ENCODE measurements at regions not wholly inside any gene's neighbourhood (a gene's known extent, or its start where the extent isn't known, plus 50 kb on each side); places are given as distances from the start of the nearest gene placed in this dataset.

DNA sequence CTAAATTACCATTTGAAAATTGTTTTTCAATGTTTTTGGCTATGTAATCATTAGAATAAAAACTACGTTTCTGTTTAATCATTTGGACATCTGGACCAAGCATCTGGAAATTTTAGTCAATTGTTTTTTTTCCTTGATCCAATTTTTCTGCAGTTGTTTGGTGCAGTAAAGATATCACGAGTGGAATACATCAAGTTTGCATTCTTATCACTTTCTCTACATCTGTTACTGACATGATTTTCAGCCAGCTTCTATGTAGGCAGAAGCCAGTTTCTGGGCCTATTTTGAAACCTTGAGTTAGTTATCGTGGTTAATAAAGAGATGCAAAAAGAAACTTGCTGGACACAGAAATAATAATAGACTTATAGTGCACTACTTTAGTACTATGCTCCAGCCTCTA is 277.9 kb upstream of the ADAMTS5 start:
- Histone ChIP-seq H3K27me3 (no peaks in the 10 kb centered on the region), H3K4me1 (no peaks in the 10 kb centered on the region), H3K9me3 (peaks cover 0 to 4% of the 10 kb centered on the region in 2 donors), H3K27ac (no peak overlapping the region), H3K36me3 (no peaks in the 10 kb centered on the region), H3K4me3 (no peak overlapping the region)
- DNase-seq (no peak), ATAC-seq (no peak)
- TF ChIP-seq, protein P1, sequence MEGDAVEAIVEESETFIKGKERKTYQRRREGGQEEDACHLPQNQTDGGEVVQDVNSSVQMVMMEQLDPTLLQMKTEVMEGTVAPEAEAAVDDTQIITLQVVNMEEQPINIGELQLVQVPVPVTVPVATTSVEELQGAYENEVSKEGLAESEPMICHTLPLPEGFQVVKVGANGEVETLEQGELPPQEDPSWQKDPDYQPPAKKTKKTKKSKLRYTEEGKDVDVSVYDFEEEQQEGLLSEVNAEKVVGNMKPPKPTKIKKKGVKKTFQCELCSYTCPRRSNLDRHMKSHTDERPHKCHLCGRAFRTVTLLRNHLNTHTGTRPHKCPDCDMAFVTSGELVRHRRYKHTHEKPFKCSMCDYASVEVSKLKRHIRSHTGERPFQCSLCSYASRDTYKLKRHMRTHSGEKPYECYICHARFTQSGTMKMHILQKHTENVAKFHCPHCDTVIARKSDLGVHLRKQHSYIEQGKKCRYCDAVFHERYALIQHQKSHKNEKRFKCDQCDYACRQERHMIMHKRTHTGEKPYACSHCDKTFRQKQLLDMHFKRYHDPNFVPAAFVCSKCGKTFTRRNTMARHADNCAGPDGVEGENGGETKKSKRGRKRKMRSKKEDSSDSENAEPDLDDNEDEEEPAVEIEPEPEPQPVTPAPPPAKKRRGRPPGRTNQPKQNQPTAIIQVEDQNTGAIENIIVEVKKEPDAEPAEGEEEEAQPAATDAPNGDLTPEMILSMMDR (IDR thresholded peaks at IDR 0.05): no peak
- intact Hi-C loops (cut with DNase I): no loop called here

DNA sequence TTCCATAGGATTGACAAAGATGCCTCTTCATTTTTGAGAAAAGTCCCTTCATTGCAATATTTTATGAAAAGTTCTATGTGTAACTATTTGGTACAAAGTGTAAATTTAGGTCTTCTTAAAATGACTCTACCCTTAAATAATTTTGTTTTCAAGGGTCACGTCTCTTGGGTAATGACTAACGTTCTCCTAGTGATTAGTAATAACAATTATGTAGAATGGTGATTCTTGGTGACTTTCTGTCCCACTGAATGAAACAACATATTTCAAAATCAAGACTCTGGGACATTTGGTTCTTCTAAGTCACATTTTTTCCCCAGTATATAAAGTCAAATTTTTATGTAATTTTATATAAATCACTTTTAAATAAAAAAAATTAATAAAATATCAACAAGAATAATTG is 277.5 kb upstream of the ADAMTS5 start:
- intact Hi-C loops (cut with DNase I): no loop called here
- H3K36me3 ChIP-seq: no peaks in the 10 kb centered on the region
- ATAC-seq (no peak), DNase-seq (no peak)
- no peaks in the 10 kb centered on the region for H3K4me1 ChIP-seq
- no peak overlapping the region for H3K4me3 ChIP-seq
- TF ChIP-seq, protein P1 (IDR thresholded peaks at IDR 0.05): no peak
- H3K27me3 ChIP-seq: no peaks in the 10 kb centered on the region
- H3K9me3 ChIP-seq: peaks cover 0 to 1% of the 10 kb centered on the region in 2 donors
- no peak overlapping the region for H3K27ac ChIP-seq

DNA sequence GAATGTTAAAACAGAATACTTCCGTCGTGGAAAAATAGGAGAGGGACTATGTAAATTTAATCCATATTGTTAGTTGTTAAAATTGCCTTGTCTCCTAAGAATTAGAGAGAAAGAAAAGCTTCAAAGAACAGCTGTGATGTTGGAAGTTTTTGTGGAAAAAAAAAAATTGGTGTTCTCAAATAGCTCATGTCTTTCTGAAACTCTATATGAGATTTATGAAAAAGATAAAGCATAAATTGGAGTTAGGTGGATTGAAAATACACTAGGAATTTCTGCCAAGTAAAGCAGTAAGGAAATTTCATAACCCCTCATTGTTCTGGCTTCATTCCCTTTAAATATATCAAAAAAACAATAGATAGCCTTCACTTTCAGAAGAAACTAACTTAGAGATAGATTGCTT is 274.0 kb upstream of the ADAMTS5 start:
- H3K4me1 ChIP-seq: no peaks in the 10 kb centered on the region
- no peaks in the 10 kb centered on the region for H3K27me3 ChIP-seq
- H3K36me3 ChIP-seq: no peaks in the 10 kb centered on the region
- no peak overlapping the region for H3K4me3 ChIP-seq
- peaks cover 0 to 1% of the 10 kb centered on the region in 2 donors for H3K9me3 ChIP-seq
- H3K27ac ChIP-seq: no peak overlapping the region
- intact Hi-C loops (cut with DNase I): no loop called here
- DNase-seq (peak in 1 of 4 donors; percentile 3), ATAC-seq (no peak)
- TF ChIP-seq, protein P1 (IDR thresholded peaks at IDR 0.05): no peak

DNA sequence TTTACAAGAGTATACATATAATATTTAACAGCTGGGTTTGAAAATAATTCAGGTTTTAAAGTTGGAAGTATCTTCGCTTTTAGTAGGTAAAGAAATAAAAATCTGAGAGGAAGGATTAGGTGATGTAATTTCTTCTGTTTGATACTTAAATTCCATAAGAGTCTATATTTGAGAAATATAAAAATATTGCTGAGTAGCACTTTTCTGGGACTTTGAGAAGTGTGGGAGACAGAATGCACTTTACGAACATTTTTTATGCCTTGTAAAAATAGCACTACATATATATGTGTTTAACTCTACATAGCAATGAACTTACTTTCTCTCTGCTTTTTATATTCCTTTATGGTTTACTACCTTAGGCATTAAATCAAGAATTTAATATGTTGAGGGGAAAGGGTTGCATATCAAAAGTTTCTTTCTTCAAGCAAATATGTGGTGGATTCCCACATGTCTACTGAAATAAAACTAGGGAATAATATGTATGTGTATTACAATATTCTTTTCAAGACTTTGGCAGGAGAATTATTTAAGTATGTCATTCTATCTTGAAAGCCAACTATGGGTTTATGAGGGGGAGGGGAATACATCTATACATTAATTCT is 266.7 kb upstream of the ADAMTS5 start:
- no peak for ATAC-seq
- Histone ChIP-seq H3K36me3 (no peaks in the 10 kb centered on the region), H3K9me3 (no peaks in the 10 kb centered on the region), H3K4me3 (no peak overlapping the region), H3K4me1 (no peaks in the 10 kb centered on the region), H3K27ac (no peak overlapping the region), H3K27me3 (no peaks in the 10 kb centered on the region)
- no peak for DNase-seq
- TF ChIP-seq, protein P1 (IDR thresholded peaks at IDR 0.05): no peak
- intact Hi-C loops (cut with DNase I): no loop called here

DNA sequence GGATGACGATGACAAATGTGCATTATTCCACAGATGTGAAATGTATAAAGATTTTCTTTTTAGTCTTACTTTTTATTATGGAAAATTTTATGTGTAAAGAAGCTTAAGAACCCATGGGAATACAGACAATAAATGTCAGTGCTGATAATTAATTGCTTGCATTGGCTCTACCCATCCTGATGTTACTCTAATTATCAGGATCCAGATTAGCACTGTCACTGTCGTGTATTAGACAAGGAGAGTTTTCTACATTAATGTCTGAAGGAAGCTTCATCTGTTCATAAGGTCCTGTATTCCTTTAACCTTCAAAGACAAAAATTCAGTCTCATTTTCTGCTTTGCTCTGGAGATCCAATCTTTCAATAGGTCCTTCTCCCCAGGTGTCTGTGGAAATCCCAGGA is 259.1 kb upstream of the ADAMTS5 start:
- Histone ChIP-seq H3K27ac (no peak overlapping the region), H3K9me3 (peaks cover 0 to 2% of the 10 kb centered on the region in 2 donors), H3K27me3 (no peaks in the 10 kb centered on the region), H3K36me3 (no peaks in the 10 kb centered on the region), H3K4me1 (no peaks in the 10 kb centered on the region), H3K4me3 (no peak overlapping the region)
- TF ChIP-seq, protein P1 (IDR thresholded peaks at IDR 0.05): no peak
- DNase-seq: no peak
- intact Hi-C loops (cut with DNase I): no loop called here
- ATAC-seq: no peak

All from left lung (tissue), 4 donors.